ENCODE measurements at regions not wholly inside any gene's neighbourhood (a gene's known extent, or its start where the extent isn't known, plus 50 kb on each side); places are given as distances from the start of the nearest gene placed in this dataset.

DNA sequence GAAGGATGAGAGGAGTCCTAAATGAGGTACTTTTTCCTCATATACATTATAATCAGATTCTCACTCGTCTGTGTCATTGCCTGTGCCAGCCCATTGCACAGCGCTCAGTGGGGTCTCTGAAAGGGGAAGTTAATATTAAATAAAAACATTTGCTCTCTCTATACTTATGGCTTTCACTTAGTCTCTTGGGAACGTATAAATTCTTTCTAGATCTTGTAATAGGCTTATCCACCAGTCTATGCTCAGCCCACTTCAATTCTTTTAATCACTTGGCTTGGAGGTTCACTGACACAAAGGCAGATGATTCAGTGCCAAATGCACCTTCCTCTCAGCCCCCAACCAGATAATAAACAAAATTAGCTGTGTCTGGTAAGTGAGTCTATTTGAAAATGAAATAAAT is 164.3 kb upstream of the OGFRL1 start:
- no peaks in the 10 kb centered on the region for H3K36me3 ChIP-seq
- TF ChIP-seq POLR2A (IDR thresholded peaks at IDR 0.05), result no peak
- TF ChIP-seq, protein P1, sequence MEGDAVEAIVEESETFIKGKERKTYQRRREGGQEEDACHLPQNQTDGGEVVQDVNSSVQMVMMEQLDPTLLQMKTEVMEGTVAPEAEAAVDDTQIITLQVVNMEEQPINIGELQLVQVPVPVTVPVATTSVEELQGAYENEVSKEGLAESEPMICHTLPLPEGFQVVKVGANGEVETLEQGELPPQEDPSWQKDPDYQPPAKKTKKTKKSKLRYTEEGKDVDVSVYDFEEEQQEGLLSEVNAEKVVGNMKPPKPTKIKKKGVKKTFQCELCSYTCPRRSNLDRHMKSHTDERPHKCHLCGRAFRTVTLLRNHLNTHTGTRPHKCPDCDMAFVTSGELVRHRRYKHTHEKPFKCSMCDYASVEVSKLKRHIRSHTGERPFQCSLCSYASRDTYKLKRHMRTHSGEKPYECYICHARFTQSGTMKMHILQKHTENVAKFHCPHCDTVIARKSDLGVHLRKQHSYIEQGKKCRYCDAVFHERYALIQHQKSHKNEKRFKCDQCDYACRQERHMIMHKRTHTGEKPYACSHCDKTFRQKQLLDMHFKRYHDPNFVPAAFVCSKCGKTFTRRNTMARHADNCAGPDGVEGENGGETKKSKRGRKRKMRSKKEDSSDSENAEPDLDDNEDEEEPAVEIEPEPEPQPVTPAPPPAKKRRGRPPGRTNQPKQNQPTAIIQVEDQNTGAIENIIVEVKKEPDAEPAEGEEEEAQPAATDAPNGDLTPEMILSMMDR (IDR thresholded peaks at IDR 0.05), result no peak
- no peak for DNase-seq
- H3K4me1 ChIP-seq, result no peaks in the 10 kb centered on the region
- H3K9me3 ChIP-seq, result no peaks in the 10 kb centered on the region
- H3K27ac ChIP-seq, result no peak overlapping the region
- H3K27me3 ChIP-seq, result no peaks in the 10 kb centered on the region
- intact Hi-C loops (cut with DNase I; ENCODE audit: low total_unique reads), result no loop called here
- no peak overlapping the region for H3K4me3 ChIP-seq

DNA sequence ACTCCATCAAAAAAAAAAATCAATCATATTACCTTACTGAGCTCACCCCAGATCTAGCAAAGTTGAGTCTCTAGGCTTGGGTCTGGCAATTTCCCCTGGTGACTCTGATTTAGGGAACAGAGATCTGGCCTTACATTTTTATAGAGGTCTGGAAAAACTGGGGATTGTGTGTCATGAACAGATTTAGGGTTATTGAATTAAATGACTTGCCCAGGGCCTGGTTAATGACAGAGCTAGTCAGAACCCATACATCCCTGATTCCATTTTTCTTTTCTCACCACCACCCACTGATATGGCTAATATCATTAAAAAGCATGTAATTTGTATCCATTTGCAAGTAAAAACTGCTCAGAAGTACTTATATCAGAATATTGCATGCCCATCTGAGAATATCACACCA is 163.4 kb upstream of the OGFRL1 start:
- no peak overlapping the region for H3K27ac ChIP-seq
- H3K4me3 ChIP-seq, result no peak overlapping the region
- intact Hi-C loops (cut with DNase I; ENCODE audit: low total_unique reads), result no loop called here
- no peak for TF ChIP-seq POLR2A (IDR thresholded peaks at IDR 0.05)
- TF ChIP-seq, protein P1 (IDR thresholded peaks at IDR 0.05), result no peak
- no peaks in the 10 kb centered on the region for H3K36me3 ChIP-seq
- no peak for DNase-seq
- H3K9me3 ChIP-seq, result no peaks in the 10 kb centered on the region
- no peaks in the 10 kb centered on the region for H3K4me1 ChIP-seq
- H3K27me3 ChIP-seq, result no peaks in the 10 kb centered on the region

GRCh38 chr6:71126506-71126905 is 162.1 kb upstream of the OGFRL1 start:
- no peaks in the 10 kb centered on the region for H3K9me3 ChIP-seq
- no peak overlapping the region for H3K4me3 ChIP-seq
- no peak for DNase-seq
- no peaks in the 10 kb centered on the region for H3K36me3 ChIP-seq
- H3K4me1 ChIP-seq, result no peaks in the 10 kb centered on the region
- TF ChIP-seq, protein P1 (IDR thresholded peaks at IDR 0.05), result no peak
- TF ChIP-seq POLR2A (IDR thresholded peaks at IDR 0.05), result no peak
- H3K27me3 ChIP-seq, result no peaks in the 10 kb centered on the region
- H3K27ac ChIP-seq, result no peak overlapping the region
- intact Hi-C loops (cut with DNase I; ENCODE audit: low total_unique reads), result no loop called here

- Histone ChIP-seq H3K27me3 (no peaks in the 10 kb centered on the region), H3K27ac (no peak overlapping the region), H3K9me3 (no peaks in the 10 kb centered on the region), H3K36me3 (no peaks in the 10 kb centered on the region), H3K4me1 (no peaks in the 10 kb centered on the region), H3K4me3 (no peak overlapping the region)
- TF ChIP-seq, protein P1 (IDR thresholded peaks at IDR 0.05), result no peak
- TF ChIP-seq POLR2A (IDR thresholded peaks at IDR 0.05), result no peak
- DNase-seq, result no peak
- intact Hi-C loops (cut with DNase I; ENCODE audit: low total_unique reads), result no loop called here
Observed at GRCh38 chr6:71127374-71127773, 161.2 kb upstream of the OGFRL1 start.

DNA sequence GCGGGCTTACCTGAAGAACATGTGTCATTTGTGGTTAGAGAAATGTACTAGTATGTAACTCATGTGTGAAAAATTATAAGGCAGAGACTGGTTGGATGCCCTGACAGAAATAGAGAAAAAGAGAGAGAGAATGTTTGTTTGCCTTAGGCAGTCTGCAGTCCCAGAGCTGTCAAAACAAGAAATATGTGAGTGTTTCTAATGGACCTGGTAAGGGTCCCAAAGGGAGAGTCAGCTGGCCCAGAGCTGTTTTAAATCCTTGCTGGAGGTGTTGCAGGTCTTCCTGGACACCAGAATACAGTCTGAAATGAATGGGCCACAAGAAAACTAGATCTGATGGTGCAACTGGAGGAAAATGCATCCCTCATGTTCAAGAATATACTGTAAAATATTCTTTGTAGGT is 158.3 kb upstream of the OGFRL1 start:
- Histone ChIP-seq H3K9me3 (no peaks in the 10 kb centered on the region), H3K4me1 (no peaks in the 10 kb centered on the region), H3K4me3 (no peak overlapping the region), H3K27me3 (no peaks in the 10 kb centered on the region), H3K36me3 (no peaks in the 10 kb centered on the region), H3K27ac (no peak overlapping the region)
- no peak for TF ChIP-seq POLR2A (IDR thresholded peaks at IDR 0.05)
- TF ChIP-seq, protein P1 (IDR thresholded peaks at IDR 0.05), result no peak
- DNase-seq, result no peak
- intact Hi-C loops (cut with DNase I; ENCODE audit: low total_unique reads), result no loop called here

All from uterus (tissue), 3 donors.